ENCODE measurements at regions not wholly inside any gene's neighbourhood (a gene's known extent, or its start where the extent isn't known, plus 50 kb on each side); places are given as distances from the start of the nearest gene placed in this dataset.

DNA sequence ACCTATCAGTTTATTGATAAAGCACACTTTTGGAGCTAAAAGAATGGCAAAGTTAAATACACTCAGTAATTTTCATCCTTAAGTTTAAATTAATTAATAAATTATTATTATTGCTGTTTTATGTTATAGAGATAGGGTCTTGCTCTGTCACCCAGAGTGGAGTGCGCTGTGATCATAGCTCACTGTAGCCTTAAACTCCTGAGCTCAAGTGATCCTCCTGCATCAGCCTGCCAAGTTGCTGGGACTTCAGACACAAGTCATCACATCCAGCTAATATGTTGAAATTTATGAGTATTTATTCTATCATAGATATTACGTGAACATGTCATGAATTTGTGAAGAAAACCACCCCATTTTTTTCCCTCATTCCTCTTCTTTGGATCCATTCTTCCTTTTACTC, 64.2 kb downstream of the GJA1 start:
- no peak for DNase-seq (ENCODE audit: low spot score)

DNA sequence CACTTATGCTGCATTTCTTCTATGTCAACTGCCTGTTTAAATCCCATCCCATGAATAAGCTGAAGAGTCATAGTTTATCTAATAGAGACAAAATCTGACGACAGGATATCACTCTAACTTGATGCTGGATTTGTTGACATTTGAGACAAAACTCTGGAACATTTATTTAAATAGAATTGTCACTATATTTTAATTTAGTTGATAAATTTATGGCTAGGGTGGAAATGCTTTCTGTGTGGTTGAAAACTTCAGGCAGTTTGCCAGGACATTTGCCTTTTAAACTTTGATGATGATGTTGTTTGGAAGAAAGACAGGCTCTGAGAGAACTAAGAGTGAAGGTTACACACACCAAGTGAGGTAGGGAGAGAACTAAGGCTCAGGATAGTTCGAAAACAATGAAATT, 68.1 kb downstream of the GJA1 start:
- DNase-seq (ENCODE audit: low spot score) = no peak

DNA sequence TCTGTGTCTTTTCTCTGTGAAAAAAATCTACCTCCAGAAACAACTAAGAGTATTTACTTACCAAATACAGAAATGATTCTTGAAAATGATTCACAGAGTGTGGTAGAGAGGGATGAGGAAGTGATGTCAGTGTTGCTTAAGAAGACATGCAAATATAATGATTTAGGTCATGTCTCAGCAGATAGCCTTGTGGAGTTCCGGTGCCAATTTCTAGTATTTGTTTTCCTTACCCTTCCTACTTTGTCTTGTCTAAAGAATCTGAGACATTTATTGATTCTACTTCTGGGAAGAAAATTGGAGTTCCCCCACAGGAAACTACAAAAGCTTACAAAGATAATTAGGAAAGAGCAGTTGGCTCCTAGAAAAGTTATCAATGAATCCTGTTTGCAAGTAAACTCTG, 68.8 kb downstream of the GJA1 start:
- DNase-seq (ENCODE audit: low spot score) = no peak

DNA sequence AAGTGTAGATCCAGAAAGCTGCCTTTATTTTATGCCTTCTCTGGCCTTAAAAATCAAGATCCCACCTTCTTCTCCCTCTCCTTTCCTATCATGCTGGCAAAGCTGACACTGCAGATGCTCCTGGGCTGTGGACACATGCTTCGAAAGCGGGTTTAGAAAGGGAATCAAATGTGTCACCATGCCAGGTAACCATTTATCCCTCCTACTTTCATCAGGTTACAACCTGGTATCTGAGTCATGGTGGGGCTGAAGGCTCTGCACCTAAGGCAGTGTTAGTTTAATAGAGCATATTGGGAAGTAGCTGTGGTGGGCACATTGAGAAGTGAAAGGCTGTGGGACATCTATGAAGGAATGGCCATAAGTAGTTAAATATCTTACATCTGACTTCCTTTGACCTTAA, 69.8 kb downstream of the GJA1 start:
- no peak for DNase-seq (ENCODE audit: low spot score)

DNA sequence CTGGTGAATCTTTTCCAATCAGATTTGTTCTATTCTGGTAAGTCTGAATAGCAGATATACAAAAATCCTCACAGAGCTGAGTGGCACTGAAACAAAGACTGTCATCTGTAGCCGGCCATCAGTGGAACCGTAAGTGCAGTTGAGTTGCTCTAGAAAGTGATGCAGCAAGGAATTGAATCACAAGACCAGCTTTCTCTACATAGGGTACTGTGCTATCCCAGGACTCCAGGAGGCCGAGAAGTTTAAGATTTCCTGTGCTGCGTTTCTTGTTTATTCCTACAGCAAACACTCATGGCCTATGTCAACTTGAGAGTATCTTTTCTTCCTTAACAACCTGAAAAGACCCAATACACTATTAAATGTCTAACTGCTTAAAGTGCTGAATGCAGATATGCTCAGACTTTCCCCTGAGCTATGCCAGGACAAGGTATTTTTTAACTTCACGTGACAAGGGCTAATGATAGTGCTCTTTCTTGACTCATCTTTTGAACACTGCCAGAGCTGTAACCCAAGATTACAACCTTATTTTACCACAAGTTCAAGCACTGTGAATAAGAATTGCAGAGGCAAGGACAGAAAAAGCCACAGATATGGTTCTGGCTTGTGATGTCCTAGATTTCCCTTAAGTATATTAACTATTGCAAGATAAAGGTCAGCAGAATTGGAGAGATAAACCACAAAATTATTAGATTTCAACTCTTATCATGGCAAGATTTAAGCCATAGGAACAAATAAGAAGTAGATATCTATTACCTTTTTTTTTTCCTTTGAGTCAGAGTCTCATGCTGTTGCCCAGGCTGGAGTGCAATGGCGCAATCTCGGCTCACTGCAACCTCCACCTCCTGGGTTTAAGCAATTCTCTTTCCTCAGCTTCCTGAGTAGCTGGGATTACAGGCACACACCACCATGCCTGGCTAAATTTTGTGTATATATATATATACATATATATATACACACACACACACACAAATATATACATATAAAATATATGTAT, 71.6 kb downstream of the GJA1 start:
- DNase-seq (ENCODE audit: low spot score) = no peak

DNA sequence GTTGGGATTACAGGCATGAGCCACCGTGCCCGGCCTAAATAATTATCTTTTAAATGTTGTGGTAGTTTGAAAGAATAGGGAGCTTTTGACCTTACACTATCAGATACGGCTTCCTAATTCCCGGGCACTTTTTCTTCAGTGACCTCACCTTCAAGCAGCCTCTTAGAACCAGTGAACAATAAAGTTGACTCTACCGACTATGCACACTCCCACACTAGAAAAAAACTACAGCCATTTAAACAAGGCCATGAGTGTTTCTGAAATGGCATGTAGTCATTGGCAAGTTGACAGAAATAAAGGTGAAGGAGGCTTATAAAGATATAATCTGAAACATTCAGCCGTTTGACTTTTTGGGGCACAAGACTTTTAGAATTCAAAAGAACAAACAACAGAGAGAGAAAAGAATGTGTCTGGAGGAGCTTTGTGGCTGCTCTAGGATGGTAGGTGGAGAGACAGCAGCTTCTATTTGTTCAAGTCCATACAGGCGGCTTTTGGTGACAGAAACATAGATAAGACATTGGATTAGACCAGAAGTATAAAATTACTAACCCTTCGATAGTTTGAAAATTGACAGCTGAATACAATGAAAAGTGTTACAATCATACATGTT, 75.2 kb downstream of the GJA1 start:
- DNase-seq (ENCODE audit: low spot score) = no peak

DNA sequence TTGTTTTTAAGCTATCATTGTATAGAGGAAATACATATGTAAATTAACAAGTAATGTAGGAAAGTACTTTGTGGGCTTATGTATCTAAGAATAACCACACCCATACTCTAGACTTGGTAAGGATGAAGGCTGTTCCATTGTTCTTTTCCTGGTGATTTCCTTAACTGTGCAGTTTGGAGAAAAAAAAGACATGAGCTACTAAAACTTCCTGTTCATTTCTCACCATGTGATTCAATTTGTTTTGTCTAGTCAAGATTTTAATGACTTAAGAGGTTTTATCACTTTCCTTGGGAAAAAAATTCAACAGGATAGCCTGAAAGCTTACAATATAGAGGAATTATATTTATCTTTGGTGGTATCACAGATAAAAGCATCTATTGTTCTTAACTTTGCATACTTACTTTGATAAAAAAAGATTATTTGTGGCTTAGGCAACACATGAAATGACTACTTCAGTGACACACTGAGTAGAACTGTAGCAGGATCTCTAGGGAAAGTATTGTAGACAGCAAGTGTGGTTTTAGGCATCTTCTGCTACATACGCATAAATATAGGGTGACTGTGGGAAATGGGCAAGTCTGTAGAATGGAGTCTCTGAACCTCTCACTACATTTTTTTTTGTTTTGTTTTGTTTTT, 80.3 kb downstream of the GJA1 start:
- DNase-seq (ENCODE audit: low spot score) = no peak

DNA sequence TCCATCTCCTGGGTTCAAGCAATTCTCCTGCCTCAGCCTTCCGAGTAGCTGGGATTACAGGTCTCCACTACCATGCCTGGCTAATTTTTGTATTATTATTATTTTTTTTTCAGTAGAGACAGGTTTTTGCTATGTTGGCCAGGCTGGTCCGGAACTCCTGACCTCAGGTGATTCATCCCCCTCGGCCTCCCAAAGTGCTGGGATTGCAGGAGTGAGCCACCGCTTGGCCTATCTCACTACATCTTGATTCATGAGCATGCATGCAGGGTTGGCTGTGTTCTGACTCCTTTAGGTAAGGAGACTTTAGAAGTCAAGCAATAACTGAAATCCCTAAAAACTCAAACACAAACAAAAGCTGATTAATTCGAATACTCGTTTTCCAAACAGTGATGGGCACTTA, 80.9 kb downstream of the GJA1 start:
- no peak for DNase-seq (ENCODE audit: low spot score)

DNA sequence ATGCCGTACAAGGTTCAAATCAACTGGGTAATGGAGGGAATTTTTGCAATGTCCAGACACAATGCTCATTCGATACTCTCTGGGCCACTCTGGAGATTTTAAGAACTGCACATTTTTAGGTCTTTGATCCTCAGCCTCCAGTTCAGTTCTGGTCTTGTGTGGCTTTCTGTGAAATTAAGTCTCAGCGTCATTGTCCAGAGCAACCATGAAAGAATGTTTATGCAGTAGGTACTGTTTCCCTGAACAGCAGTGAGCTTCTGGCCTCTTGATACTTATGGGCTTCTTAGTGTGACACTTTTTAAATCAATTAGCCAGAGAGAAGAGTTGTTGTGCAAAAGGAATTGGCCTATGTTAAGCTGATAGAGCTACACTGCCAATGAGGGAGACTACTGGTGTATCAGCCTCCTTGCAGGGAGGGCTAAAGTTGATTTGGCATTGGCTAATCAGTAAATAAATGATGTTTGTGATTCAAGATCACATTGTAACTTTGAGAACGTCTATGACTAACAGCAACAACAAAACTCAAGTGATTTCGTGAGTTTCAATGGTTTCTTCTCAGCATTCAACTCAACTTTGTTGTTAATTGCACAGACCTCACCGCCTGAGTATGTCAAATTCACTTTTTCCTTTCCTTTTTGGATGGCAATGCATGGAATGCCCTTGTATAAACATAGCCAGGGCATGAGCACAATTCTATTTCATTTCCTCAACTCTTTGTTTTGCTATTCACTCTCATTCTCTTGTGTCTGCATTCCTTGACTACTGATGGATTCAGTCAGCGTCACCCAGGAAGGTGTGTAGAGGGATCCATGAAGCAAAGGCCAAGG, 85.1 kb downstream of the GJA1 start:
- no peak for DNase-seq (ENCODE audit: low spot score)

DNA sequence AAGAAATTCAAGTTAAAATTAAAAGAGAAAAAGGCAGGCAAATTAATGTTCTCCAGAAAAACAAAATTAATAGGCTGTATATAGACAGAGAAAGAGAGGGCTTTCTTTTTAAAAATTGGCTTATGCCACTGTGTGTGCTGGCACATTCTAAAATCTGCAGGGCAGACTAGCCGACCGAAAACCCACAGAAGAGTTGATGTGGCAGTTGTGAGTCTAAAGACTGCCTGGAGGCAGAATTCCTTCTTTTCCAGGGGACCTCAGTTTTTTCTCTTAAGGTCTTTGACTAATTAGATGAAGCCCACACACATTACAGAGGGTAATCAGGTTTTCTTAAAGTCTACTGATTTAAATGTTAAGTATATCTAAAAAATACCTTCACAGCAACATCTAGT, 85.7 kb downstream of the GJA1 start:
- no peak for DNase-seq (ENCODE audit: low spot score)

DNA sequence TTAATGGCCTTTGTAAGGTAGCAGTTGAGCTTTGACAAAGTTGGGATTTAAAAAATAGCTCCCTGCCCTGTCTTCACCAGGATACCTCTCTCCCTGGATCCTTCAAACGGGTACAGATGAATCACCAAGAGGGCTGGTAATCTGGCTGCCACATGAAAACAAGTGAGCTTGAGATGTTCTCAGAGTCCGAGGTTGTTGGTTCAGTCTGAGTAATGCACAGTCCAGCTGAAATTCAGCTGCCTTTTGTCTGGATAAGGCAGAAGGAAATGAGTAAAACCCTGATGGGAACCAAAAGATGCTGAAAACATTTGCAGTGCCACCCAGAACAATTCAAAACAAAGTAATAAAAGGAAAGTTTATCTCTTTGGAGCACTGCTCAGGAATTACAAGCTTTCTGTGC, 86.8 kb downstream of the GJA1 start:
- no peak for DNase-seq (ENCODE audit: low spot score)

DNA sequence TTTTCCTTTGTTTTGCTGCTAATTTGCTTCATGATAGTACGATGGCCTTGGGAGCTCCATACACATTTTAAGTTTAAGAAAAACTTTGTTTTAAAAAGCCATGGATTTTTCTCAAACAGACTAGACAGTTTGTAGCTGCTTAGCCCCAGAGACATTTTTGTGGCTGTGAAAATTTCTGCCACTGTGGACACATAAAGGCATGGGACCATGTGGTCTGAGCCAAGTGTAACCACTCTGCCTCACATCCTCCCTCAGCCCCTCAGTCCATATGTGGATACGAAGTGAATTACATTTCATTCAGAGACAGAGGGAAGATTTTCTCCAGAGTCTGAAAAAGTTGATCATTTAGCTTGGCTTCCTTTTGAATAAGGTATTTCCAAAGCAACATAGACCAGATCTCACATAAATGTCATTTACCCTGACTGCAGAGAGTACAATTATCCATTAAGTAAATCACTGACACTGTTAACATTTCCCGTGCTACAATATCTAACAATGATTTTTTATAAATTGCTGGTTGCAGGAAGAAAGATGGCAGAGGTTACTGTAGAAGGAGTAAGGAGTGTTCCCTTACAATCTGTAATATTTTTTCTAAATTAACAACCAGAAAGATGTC, 87.4 kb downstream of the GJA1 start:
- DNase-seq (ENCODE audit: low spot score) = no peak

DNA sequence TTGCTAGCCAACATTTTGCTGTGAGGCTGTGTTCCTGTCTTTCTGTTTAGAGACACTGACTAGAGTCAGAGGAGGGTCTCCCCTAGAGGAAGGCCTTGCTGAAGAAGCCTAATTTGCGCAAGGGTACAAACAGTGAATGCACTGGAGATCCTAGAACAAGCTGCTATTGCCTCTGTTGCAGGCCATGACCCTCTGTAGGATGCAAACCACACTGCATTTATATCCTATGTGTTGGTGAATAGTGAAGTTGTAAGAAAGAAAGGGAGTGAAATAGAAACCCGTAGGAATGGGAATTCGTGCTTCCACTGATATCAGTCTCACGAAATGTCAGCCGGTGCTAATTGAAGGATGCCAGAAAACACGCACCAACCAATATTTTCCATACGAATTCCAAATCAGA, 88.2 kb downstream of the GJA1 start:
- DNase-seq (ENCODE audit: low spot score) = no peak

DNA sequence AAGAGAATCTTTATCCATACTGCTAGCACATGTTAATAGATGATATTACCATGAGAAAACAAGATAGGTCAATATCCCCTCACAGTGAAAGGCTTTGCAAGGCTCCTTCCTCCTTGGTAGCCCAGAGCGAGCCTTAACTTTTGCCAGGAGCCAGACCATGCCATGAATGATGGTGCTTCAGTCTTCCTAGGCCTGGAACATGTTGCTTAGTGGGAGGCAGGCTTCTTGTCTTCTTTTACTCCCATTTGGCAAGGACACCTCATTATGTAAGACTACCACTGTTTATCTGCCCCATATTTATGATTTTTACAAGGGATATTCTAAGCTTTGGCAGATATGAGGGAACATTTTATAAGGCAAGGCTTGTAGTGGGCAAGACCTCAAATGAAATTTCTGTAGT, 90.8 kb downstream of the GJA1 start:
- DNase-seq (ENCODE audit: low spot score) = no peak

DNA sequence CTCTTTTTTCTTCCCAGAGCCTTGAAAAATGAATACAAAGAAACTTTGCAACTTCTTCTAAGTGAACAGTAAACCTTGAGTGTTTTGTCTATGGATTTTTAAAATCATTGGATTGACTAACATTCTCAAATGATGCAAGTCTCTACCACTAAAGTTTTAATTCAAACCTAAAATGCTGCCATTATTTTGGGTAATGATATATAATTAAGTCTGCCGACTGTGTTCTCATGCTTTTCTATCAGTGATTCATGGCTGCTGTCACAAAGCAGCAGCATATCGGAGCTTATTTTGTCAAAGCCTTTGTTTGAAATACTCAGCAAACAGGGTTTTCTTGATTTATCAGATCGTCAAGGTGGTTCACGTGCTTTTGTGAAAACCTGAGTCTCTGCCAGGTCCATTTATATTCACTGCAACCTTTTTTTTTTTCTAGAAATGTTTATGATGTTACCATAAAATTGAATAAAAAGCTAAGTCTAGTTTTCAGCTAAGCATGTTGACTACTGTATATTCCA, 96.3 kb downstream of the GJA1 start:
- DNase-seq (ENCODE audit: low spot score) = no peak

DNA sequence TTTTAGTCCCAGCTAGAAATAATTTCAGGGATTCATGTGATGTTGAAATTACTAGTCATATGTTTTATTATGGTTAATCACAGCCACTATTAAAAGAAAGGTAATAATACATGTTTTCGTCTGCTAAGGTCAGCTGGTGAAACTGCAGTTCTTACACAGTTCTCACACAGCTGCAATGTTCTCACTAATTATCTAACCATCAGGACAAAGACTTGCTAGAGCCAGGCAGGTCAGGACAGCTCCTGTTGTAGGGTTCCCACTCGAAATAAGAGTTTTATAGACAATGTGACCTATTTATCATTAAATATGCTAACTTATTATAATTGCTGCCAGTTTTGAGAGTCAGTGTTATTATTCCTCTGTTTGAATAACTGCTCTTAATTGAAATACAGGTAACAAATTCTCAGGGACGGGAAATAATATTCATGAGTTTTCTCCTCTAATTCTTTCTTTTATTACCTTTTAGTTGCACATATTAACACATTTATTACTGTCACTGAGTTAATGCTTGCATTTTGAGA, 97.9 kb downstream of the GJA1 start:
- no peak for DNase-seq (ENCODE audit: low spot score)

DNA sequence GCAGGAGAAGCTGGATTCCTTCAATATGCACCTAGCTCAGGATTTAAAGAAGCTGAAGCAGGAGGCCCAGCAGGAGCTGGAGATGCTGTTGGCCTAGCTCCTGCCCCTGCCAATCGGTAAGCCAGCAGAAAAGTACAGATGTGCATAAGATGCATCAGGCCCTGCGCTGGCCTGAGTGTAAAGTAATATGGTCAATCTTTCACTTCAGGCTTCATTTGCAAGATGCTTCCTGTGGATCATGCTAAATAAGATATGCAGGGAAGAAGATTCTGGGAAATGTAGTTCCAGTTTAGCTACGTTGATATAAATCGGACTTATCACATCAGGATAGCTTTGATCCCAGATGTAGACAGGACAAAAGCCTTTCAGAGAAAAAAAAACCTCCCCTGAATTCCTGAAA, 100.3 kb downstream of the GJA1 start:
- no peak for DNase-seq (ENCODE audit: low spot score)

DNA sequence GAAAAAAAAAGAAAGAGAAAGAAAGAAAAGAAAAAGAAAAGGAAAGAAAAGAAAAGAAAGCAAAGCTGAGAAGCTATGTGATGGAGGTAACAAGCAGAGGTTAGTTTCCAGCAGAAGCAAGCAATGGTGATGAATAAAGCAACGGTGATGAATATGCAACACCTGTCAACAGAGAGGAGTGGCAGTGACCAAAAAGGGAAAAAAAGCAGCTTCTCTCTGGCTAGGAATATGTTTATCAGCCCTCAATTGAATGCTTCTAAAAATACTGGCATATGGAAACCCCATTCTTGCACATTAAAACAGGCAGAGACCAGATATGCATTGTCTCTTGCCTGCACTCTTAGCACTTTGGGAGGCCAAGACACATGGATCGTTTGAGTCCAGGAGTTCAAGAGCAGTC, 100.9 kb downstream of the GJA1 start:
- DNase-seq (ENCODE audit: low spot score) = no peak

DNA sequence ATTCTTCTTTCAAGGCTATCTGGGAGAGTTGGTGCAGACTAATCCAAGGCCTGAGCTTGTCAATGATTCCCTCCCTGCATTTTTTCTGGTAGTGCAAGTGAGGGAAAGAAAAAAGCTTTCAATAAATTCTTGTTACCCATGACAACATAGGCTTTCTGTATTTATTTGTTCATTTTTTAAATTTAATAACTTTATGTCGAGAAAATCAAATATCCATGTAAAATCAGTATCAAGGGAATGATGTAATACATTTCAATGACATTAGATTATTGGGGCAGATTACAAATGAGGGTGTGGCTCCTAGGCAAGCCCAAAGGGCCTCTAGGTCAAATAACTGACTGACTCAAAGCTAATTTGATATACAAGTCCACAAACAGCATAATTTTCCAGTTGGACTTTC, 104.0 kb downstream of the GJA1 start:
- DNase-seq (ENCODE audit: low spot score) = no peak

DNA sequence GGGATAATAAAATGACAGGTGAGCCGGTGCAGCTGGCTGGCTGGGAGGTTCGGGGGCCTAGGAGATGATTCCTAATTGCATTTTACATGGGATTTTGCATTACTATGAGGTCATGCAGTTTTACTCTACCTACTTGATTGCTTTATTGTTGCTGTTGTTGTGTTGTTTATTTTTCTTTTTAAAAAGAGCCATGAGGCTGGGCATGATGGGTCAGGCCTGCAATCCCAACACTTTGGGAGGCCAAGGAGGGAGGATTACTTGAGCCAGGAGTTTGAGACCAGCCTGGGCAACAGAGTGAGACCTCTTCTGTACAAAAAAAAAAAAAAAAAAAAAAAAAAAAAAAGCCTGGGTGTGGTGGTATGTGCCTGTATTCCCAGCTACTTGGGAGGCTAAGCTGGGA, 104.8 kb downstream of the GJA1 start:
- DNase-seq (ENCODE audit: low spot score) = no peak

DNA sequence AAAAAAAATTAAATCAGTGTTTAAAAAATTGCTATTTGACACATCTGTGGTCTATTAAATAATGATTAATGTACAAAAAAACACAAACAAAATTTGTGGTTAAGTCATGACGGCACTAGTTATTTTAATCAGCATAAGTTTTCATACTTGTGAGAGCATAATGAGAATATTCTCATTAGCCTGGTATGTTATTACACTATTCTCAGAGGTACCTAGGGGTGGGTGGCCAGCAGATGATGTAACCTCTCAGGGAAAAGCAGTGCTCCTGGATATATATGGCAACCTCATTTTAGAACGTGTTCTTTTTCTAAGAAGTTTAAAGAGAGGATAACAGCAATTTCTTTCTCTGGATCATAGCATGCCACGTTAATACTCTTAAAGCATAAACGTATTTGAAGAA, 109.2 kb downstream of the GJA1 start:
- DNase-seq (ENCODE audit: low spot score) = no peak

Measured in pons (tissue), 1 donor.